B cell (primary cell): ENCODE measurements at regions not wholly inside any gene's neighbourhood (a gene's known extent, or its start where the extent isn't known, plus 50 kb on each side); places are given as distances from the start of the nearest gene placed in this dataset.

Source experiments
- CTCF ChIP-seq: fragments of 200-600 bp; IDR thresholded peaks from one replicate; pipeline ENCODE4 v1.8.0; 2022; ENCODE audit warnings: antibody characterized with exemption, mild to moderate bottlenecking
- EZH2 ChIP-seq: IDR thresholded peaks from 2 replicates; pipeline ENCODE4 v1.6.1; 2012; ENCODE audit warnings: borderline replicate concordance, low read depth, mild to moderate bottlenecking, moderate library complexity, low read length; ENCODE audit not compliant: insufficient read depth, poor library complexity, severe bottlenecking

DNA sequence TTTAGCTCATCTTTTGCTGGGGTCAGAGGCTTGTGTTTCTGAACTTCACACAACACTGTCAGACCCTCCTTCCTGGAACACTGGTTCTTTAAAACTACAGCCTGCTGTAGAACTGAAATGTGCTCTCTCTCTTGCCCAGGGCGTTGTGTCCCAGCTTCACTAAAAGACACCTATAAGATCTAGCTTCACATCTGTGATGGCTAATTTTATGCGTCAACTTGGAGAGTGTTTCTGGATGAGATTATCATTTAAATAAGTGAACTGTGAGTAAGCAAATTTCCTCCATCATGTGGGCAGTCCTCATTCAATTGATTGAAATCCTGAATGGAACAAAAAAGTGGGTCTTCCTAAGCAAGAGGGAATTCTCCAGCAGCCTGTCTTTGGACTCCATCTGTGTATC lies 140.3 kb downstream of the OSR1 start:
- TF ChIP-seq CTCF (no peak), EZH2 (no peak)
